Dendritic cell treated with granulocyte-macrophage colony-stimulating factor and Interleukin-4, amounts not matched to agents 40 ng/mL and 50 ng/mL, for 4 days (primary cell): ENCODE measurements at regions not wholly inside any gene's neighbourhood (a gene's known extent, or its start where the extent isn't known, plus 50 kb on each side); places are given as distances from the start of the nearest gene placed in this dataset.
"Not testable (repeated sequence)": the region's sequence is repeated elsewhere in the genome, so short reads cannot be mapped to it uniquely, and the experiment has no call there.

Experiments
- H3K27ac Mint-ChIP-seq: one replicate; pipeline ENCODE4 v1.8.0; 2022; ENCODE audit warnings: mild to moderate bottlenecking, mixed read lengths
- H3K27me3 Mint-ChIP-seq: one replicate; pipeline ENCODE4 v1.8.0; 2022; ENCODE audit warnings: mild to moderate bottlenecking, mixed read lengths
- H3K36me3 Mint-ChIP-seq: one replicate; pipeline ENCODE4 v1.8.0; 2022; ENCODE audit warnings: low read depth, mixed read lengths
- H3K4me1 Mint-ChIP-seq: one replicate; pipeline ENCODE4 v1.8.0; 2022; ENCODE audit warnings: low read depth, mixed read lengths
- H3K4me3 Mint-ChIP-seq: one replicate; pipeline ENCODE4 v1.8.0; 2022; ENCODE audit warnings: mild to moderate bottlenecking, moderate library complexity, mixed read lengths
- H3K9me3 Mint-ChIP-seq: one replicate; pipeline ENCODE4 v1.8.0; 2022; ENCODE audit warnings: mixed read lengths
- intact Hi-C: fragments of 100-400 bp; cut with micrococcal nuclease; formaldehyde crosslinking; loops from one replicate; pipeline ENCODE4 v1.15.0; 2022

DNA sequence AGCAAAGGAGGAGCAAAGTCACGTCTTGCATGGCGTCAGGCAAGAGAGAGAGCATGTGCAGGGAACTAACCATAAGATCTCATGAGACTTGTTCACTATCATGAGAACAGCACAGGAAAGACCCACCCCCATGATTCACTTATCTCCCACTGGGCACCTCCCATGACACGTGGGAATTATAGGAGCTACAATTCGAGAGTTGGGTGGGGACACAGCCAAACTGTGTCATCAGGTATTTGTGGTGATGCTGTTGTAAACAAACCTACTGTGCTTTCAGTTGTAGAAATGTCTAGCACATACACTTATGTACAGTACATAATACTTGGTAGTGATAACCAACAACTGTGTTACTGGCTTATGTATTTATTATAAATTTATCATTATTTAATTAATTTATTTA lies 128.3 kb downstream of the UTRN start:
- Mint-ChIP-seq H3K36me3 (no peaks in the 10 kb centered on the region), H3K27me3 (no peaks in the 10 kb centered on the region), H3K27ac (no peak overlapping the region), H3K9me3 (no peaks in the 10 kb centered on the region), H3K4me1 (peaks cover 14% of the 10 kb centered on the region), H3K4me3 (no peak overlapping the region)
- intact Hi-C loops, result no loop called here

DNA sequence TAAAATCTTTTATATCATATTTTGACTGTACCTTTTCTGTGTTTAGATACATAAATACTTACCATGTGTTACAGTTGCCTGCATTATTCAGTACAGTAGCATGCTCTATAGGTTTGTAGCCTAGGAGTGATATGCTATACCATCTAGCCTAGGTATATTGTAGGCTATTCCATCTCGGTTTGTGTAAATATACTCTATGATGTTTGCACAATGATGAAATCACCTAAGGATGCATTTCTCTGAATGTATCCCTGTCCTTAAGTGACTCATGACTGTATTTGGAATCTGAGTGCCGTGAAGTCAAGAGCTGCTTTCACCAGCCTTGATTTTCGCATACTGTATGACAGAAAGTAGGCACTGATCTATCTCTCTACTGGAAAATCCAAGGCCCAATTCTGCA lies 129.9 kb downstream of the UTRN start:
- H3K27me3 Mint-ChIP-seq, result no peaks in the 10 kb centered on the region
- intact Hi-C loops, result no loop called here
- peaks cover 12% of the 10 kb centered on the region for H3K4me1 Mint-ChIP-seq

DNA sequence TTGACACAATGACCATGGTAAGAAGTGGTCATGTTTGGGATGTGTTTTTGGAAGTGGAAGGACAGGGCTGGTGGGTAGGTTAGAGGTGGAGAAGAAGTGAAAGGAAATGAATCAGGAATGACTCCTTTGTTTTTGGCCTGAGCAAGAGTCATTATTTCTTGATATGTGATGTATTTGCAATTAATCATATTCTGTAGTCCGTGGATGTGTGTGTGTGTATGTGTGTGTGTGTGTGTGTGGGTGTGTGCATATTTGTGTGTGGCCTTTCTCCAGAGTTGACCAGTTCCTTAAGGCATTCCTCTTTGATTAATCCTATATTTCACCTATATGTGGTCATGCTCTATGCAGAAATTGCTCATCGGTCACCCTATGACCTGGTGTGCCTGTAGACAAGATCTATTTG lies 130.7 kb downstream of the UTRN start:
- Mint-ChIP-seq H3K27ac (no peak overlapping the region), H3K36me3 (no peaks in the 10 kb centered on the region), H3K9me3 (no peaks in the 10 kb centered on the region), H3K4me1 (peaks cover 12% of the 10 kb centered on the region), H3K4me3 (no peak overlapping the region), H3K27me3 (no peaks in the 10 kb centered on the region)
- intact Hi-C loops, result no loop called here

More for the DNA sequence above, 129.9 kb downstream of the UTRN start:
- H3K9me3 Mint-ChIP-seq, result no peaks in the 10 kb centered on the region
- no peaks in the 10 kb centered on the region for H3K36me3 Mint-ChIP-seq
- H3K4me3 Mint-ChIP-seq, result no peak overlapping the region
- no peak overlapping the region for H3K27ac Mint-ChIP-seq

DNA sequence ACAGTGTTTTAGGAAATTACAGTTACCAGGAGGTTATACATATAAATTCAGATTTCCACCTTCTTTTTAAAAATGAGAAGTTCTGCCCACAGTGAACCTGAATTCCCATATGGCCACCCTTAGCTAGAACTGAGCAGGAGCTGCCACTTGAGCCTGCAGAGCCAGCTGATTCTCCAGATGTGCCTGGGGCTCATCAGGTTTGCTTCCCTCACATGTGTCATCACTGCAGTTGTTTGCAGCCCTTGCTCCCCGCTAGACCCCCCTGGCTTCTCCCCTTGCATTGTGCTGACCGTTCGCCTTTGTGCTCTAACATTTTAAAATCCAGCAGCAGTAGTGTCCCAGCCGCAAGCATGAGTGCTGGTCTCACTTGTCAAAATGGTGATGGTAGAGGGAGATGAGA lies 131.1 kb downstream of the UTRN start:
- no peaks in the 10 kb centered on the region for H3K27me3 Mint-ChIP-seq
- H3K4me3 Mint-ChIP-seq, result no peak overlapping the region
- intact Hi-C loops, result no loop called here
- H3K27ac Mint-ChIP-seq, result no peak overlapping the region
- no peaks in the 10 kb centered on the region for H3K36me3 Mint-ChIP-seq
- no peaks in the 10 kb centered on the region for H3K9me3 Mint-ChIP-seq
- H3K4me1 Mint-ChIP-seq, result peaks cover 12% of the 10 kb centered on the region

DNA sequence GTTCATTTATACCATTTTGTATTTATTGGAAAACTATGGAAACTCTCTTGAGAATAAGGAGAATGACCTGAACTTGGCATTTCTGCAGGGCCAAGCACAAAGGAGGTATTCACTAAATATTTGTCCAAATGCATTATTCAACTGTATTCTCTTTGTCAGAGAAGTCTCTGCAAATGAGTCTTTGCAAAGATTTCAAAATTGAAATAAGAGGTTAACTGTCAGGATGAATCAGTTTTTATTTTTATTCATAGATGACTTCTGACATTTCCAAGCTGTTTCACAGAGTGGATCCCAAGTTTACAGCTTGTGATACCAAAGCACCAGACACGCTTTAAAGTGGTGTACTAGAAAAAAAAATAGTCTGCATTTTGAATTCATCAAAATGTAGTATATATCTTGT lies 131.6 kb downstream of the UTRN start:
- Mint-ChIP-seq H3K27ac (no peak overlapping the region), H3K27me3 (no peaks in the 10 kb centered on the region), H3K4me1 (peaks cover 12% of the 10 kb centered on the region), H3K9me3 (no peaks in the 10 kb centered on the region), H3K4me3 (no peak overlapping the region), H3K36me3 (peaks cover under 1% of the 10 kb centered on the region)
- intact Hi-C loops, result no loop called here

DNA sequence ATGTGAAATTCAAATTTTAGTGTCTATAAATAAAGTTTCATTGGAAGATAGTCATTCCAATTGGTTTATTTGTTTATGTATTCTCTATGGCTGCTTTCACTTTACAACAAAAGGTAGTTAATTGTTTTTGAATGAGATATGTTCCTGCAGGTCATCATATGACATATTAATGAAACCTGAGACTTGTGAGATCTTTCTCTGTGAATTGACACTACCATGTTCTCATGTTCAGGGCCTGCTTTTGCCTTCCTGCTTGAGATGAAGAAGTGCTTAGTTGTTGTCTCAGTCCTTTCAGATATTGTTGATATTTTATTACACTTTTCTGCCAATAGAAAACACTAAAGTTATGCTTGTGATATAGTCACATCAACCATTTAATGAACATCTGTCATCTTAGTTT lies 132.5 kb downstream of the UTRN start:
- Mint-ChIP-seq H3K27me3 (no peaks in the 10 kb centered on the region), H3K27ac (no peak overlapping the region), H3K9me3 (no peaks in the 10 kb centered on the region), H3K4me1 (peaks cover 12% of the 10 kb centered on the region), H3K36me3 (peaks cover 6% of the 10 kb centered on the region), H3K4me3 (no peak overlapping the region)
- intact Hi-C loops, result no loop called here

DNA sequence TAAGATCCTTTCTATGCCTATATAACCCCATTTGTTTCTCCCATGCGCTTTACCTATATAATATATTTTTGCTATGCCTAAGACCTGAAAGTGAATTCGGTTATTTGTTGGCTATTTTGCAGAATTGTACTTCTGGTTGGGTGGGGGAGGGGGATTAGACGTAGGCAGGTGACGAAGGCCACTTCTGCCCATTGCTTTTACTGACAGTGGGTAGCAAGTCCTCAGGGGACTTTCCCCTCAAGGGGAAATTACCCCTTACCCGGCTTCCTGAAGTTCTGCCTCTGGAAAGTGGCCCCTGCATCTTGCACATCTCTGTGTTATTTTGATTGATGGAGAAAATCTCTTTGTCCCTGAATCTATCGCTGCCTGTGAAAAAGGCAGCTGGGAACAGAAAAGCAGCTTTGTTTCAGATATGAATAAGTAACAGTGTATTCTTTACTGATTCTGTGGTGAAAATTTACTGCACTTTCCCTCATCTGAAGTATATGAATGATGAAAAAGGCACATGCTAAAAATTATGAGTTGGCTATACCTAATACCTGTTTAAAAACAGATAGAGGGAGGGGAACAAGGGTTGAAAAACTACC lies 133.9 kb downstream of the UTRN start:
- Mint-ChIP-seq H3K4me3 (no peak overlapping the region), H3K4me1 (peaks cover 17% of the 10 kb centered on the region), H3K27ac (no peak overlapping the region), H3K9me3 (no peaks in the 10 kb centered on the region), H3K27me3 (no peaks in the 10 kb centered on the region), H3K36me3 (peaks cover 16% of the 10 kb centered on the region)
- intact Hi-C loops, result no loop called here

DNA sequence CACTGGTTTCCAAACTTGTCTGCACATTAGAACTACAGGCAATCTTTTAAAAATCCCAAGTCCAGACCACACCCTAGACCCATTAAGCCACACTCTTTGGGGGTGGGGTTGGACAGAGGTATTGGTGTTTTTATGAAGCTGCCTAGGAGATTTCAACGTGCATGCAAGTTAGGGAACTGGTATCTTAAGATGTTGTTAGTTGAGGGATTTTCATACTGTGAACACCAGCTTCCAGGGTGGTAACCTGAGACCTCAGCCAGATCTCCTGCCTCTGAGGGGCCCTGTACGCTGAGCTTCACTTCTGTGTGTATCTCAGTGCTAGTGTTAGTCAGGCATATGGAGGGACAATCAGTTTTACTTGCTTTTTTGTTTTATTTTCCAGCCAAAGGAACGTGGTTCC lies 138.0 kb downstream of the UTRN start:
- peaks cover 6% of the 10 kb centered on the region for H3K4me1 Mint-ChIP-seq
- H3K9me3 Mint-ChIP-seq, result no peaks in the 10 kb centered on the region
- no peaks in the 10 kb centered on the region for H3K27me3 Mint-ChIP-seq
- no peak overlapping the region for H3K4me3 Mint-ChIP-seq
- intact Hi-C loops, result no loop called here
- no peak overlapping the region for H3K27ac Mint-ChIP-seq
- peaks cover 41% of the 10 kb centered on the region for H3K36me3 Mint-ChIP-seq

DNA sequence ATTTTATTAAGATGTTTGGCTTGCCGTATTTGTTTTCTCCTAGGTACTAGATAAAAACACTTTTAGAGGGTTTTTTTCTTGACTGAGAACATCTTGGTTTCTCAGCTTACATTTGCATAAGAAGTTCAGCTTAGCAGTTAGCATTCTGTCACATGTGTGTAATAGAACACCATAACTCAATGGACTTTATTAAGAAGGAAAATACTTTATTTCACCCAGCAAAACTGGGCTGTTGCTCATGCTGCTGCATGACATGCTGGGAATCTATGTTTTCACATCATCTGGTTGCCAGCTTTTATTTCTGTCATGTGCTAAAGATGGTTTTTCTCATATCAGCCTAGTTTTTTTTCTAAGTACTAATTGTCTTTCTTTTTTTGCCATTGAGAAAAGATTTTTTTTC lies 144.6 kb downstream of the UTRN start:
- H3K9me3 Mint-ChIP-seq, result no peaks in the 10 kb centered on the region
- no peaks in the 10 kb centered on the region for H3K27me3 Mint-ChIP-seq
- no peak overlapping the region for H3K4me3 Mint-ChIP-seq
- intact Hi-C loops, result no loop called here
- H3K4me1 Mint-ChIP-seq, result no peaks in the 10 kb centered on the region
- peaks cover 67% of the 10 kb centered on the region for H3K36me3 Mint-ChIP-seq
- no peak overlapping the region for H3K27ac Mint-ChIP-seq

DNA sequence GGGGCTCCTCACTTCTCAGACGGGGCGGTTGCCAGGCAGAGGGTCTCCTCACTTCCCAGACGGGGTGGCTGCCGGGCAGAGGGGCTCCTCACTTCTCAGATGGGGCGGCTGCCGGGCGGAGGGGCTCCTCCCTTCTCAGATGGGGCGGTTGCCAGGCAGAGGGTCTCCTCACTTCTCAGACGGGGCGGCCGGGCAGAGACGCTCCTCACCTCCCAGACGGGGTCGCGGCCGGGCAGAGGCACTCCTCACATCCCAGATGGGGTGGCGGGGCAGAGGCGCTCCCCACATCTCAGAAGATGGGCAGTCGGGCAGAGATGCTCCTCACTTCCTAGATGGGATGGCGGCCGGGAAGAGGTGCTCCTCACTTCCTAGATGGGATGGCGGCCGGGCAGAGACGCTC lies 148.3 kb downstream of the UTRN start:
- H3K4me3 Mint-ChIP-seq, H3K27ac Mint-ChIP-seq, H3K9me3 Mint-ChIP-seq, H3K4me1 Mint-ChIP-seq, intact Hi-C loops, H3K27me3 Mint-ChIP-seq: not testable (repeated sequence)
- peaks cover 67% of the 10 kb centered on the region for H3K36me3 Mint-ChIP-seq

DNA sequence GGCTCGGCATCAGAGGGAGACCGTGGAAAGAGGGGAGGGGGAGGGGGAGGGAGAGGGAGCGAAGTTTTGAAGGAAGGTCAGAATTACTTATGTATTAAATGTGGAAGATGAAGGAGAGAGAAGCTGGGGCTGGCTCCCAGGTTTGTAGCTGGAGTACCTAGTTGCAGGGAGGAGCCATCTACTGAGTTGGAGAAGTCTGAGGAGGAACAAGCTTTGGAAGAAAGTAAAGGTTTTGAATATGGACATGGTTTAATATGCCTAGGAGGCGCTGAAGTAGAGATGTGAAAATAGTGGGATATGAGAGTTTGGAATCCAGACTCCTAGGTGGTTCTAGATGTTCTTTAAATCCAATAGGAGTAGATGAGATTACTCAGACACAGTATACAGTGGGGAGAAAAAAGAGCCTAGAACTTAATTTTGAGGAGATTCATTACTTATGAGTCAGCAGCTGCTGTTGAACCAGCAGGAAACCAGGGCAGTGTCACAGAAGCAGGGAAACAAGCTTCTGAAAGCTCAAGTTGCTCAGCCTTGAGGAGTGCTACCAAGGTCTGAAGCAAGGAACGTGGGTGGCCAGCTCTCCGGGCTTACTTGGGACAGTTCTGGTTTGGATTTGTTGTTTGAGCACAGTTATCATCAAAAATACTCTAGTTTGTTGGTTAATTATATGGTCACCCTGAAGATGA lies 149.3 kb downstream of the UTRN start:
- intact Hi-C loops, result no loop called here
- Mint-ChIP-seq H3K36me3 (peaks cover 68% of the 10 kb centered on the region), H3K4me3 (no peak overlapping the region), H3K9me3 (no peaks in the 10 kb centered on the region), H3K4me1 (no peaks in the 10 kb centered on the region), H3K27ac (no peak overlapping the region), H3K27me3 (no peaks in the 10 kb centered on the region)

DNA sequence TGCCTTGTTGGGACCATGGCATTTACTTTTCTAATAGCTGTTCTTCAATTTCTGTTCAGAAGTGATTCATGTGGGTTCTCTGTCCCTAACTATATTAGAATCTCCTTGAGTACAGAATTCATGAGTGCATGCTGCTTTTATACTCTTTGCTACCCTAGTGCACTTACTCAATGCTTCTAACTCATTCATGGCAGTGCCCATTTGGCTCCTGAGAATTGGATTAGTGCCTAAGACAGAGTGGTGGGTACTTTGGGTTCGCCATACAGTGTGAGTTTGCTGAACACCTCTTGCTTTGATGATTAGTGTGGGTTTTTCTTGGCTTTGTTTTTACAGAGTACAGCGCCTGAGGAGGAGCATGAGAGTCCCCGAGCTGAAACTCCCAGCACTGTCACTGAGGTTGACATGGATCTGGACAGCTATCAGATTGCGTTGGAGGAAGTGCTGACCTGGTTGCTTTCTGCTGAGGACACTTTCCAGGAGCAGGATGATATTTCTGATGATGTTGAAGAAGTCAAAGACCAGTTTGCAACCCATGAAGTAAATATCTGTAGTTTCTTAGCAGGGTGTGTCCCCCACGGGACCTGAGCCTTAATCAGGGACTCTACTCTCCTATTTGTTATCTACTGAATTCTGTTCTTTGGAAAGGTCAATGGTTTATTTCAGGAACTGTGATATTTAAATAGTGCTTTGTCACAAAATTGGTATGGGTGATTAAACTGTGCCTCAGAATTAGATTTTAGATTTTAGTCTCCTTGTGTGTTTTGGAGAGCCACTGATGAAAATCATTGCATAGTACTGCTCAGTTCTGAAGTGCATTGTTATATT lies 150.7 kb downstream of the UTRN start:
- no peaks in the 10 kb centered on the region for H3K4me1 Mint-ChIP-seq
- no peaks in the 10 kb centered on the region for H3K27me3 Mint-ChIP-seq
- H3K4me3 Mint-ChIP-seq, result no peak overlapping the region
- H3K36me3 Mint-ChIP-seq, result peaks cover 76% of the 10 kb centered on the region
- no peak overlapping the region for H3K27ac Mint-ChIP-seq
- intact Hi-C loops, result no loop called here
- peaks cover 11% of the 10 kb centered on the region for H3K9me3 Mint-ChIP-seq

DNA sequence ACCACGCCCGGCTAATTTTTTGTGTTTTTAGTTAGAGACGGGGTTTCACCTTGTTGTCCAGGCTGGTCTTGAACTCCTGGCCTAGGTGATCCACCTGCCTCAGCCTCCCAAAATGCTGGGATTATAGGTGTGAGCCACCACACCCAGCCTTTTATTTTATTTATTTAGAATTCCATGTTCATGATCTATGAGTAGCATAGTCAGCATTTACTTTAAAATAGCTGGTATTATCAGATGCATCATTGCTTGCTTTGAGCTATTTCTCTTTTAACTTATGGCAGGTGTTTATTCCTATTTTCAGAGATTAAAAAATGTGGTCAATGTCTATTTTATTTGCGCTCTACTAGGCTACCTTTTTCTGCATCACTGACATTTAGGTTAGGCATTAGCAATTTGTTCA lies 152.0 kb downstream of the UTRN start:
- no peaks in the 10 kb centered on the region for H3K4me1 Mint-ChIP-seq
- intact Hi-C loops, result no loop called here
- H3K27ac Mint-ChIP-seq, result no peak overlapping the region
- no peak overlapping the region for H3K4me3 Mint-ChIP-seq
- peaks cover 76% of the 10 kb centered on the region for H3K36me3 Mint-ChIP-seq
- H3K27me3 Mint-ChIP-seq, result no peaks in the 10 kb centered on the region
- H3K9me3 Mint-ChIP-seq, result peaks cover 24% of the 10 kb centered on the region

DNA sequence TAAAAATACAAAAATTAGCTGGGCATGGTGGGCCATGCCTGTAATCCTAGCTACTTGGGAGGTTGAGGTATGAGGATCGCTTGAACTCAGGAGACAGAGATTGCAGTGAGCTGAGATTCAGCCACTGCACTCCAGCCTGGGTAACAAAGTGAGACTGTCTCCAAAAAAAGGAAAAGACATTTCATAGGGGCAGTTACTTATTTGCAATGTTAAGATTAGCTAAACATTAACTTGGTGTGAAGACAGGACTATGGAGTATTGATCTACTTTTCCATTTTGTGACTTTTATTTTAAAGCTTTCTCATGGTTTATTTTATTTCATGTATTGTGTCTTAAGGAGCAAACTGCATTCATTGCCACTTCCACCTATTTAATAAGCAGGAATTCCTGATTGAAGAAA lies 153.0 kb downstream of the UTRN start:
- Mint-ChIP-seq H3K27me3 (no peaks in the 10 kb centered on the region), H3K4me3 (no peak overlapping the region), H3K9me3 (peaks cover 25% of the 10 kb centered on the region), H3K27ac (no peak overlapping the region), H3K36me3 (peaks cover 76% of the 10 kb centered on the region), H3K4me1 (no peaks in the 10 kb centered on the region)
- intact Hi-C loops, result no loop called here
